BLaER1 (cell line): ENCODE measurements at regions not wholly inside any gene's neighbourhood (a gene's known extent, or its start where the extent isn't known, plus 50 kb on each side); places are given as distances from the start of the nearest gene placed in this dataset.

ENCODE experiments used
- H3K27ac ChIP-seq: shearing (Covaris generic); formaldehyde crosslinking; 2 replicates; pipeline ENCODE4 v1.8.1; 2022
- H3K27me3 ChIP-seq: shearing (Covaris generic); formaldehyde crosslinking; 2 replicates; pipeline ENCODE4 v1.8.1; 2022
- H3K36me3 ChIP-seq: shearing (Covaris generic); formaldehyde crosslinking; 2 replicates; pipeline ENCODE4 v1.8.1; 2022
- H3K4me1 ChIP-seq: shearing (Covaris generic); formaldehyde crosslinking; 2 replicates; pipeline ENCODE4 v1.8.1; 2022
- H3K4me2 ChIP-seq: shearing (Covaris generic); formaldehyde crosslinking; 2 replicates; pipeline ENCODE4 v1.8.1; 2022
- H3K4me3 ChIP-seq: shearing (Covaris generic); formaldehyde crosslinking; 2 replicates; pipeline ENCODE4 v1.8.1; 2022
- H3K9ac ChIP-seq: shearing (Covaris generic); formaldehyde crosslinking; 2 replicates; pipeline ENCODE4 v1.8.1; 2022
- H3K9me3 ChIP-seq: shearing (Covaris generic); formaldehyde crosslinking; 2 replicates; pipeline ENCODE4 v1.8.1; 2022
- H4K20me1 ChIP-seq: shearing (Covaris generic); formaldehyde crosslinking; 2 replicates; pipeline ENCODE4 v1.8.1; 2022
- Cebpa-rat ChIP-seq: shearing (Covaris generic); IDR thresholded peaks from 2 replicates; pipeline ENCODE4 v1.8.1; 2022

DNA sequence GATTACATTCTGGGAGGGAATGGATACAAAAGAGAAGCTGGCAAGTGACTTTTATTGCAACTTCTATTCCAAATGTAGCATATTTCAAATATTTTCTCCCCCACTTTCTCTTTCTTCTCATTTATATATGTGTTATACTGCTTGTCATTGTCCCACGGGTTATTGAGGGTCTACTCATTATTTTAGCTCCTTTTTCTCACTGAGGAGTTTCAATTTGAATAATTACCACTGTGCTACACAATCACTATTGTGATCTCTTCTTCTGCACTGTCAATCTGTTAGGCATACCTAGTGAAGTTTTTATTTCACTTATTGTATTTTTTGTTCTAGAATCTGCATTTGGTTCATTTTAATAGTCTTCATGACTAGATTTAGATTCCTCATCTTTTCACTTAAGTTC is 339.7 kb downstream of the PTPRC start:
- no peak overlapping the region for H3K9ac ChIP-seq
- no peak overlapping the region for H3K4me2 ChIP-seq
- no peak overlapping the region for H3K27ac ChIP-seq
- no peaks in the 10 kb centered on the region for H3K27me3 ChIP-seq
- no peaks in the 10 kb centered on the region for H4K20me1 ChIP-seq
- H3K4me1 ChIP-seq: no peaks in the 10 kb centered on the region
- TF ChIP-seq Cebpa-rat: no peak
- H3K4me3 ChIP-seq: no peak overlapping the region
- H3K9me3 ChIP-seq: peaks cover 13% of the 10 kb centered on the region
- H3K36me3 ChIP-seq: no peaks in the 10 kb centered on the region

DNA sequence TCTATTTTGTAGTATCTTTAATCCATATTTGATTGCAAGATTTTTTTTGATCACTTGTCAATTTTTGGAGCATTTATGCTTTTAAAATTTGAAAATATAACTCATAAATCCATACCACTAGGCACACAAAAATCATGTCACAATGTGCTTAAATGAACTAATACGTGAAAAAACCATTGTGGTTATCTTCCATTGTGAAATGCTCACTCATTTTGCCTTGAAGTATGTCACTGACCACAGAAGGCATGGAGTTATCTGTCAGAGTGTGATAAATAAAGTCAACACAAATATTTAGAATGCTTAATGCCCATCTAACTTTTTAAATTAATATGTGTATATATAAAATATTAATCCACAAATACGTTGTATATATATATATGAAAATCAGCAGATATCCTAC is 347.2 kb downstream of the PTPRC start:
- TF ChIP-seq Cebpa-rat: no peak
- Histone ChIP-seq H4K20me1 (no peaks in the 10 kb centered on the region), H3K4me1 (no peaks in the 10 kb centered on the region; the same call in 1 of the 2 replicates), H3K4me3 (no peak overlapping the region), H3K9ac (no peak overlapping the region), H3K27ac (no peak overlapping the region), H3K36me3 (no peaks in the 10 kb centered on the region), H3K9me3 (peaks cover 12% of the 10 kb centered on the region), H3K4me2 (no peak overlapping the region), H3K27me3 (no peaks in the 10 kb centered on the region)

- no peaks in the 10 kb centered on the region; the same call in 1 of the 2 replicates for H3K4me1 ChIP-seq
- H3K36me3 ChIP-seq: no peaks in the 10 kb centered on the region
- no peak for TF ChIP-seq Cebpa-rat
- H4K20me1 ChIP-seq: no peaks in the 10 kb centered on the region
- H3K27ac ChIP-seq: no peak overlapping the region
- no peaks in the 10 kb centered on the region for H3K27me3 ChIP-seq
- no peak overlapping the region for H3K4me3 ChIP-seq
- no peak overlapping the region for H3K9ac ChIP-seq
- no peak overlapping the region for H3K4me2 ChIP-seq
- peaks cover 12% of the 10 kb centered on the region for H3K9me3 ChIP-seq
These were observed 347.6 kb downstream of the PTPRC start for GRCh38 chr1:198986442-198986841.

DNA sequence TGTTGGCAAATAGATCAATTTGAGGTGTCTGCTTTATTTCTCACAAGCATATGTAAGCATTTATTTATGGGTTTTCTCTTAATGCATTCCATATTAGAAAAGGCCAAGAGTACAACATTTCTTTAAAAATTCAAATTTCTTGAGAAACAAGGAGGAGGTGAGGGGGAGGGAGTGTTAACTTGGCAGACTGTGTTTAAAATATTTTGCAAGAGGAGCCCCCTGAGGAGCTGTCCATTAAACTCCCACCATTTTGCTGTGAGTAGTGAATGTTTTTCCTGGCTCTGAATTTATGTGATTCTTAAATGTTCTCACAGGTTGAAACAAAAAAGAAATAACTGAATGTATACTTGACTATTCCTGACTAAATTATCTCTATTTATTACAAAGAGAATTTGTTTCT is 363.8 kb downstream of the PTPRC start:
- Histone ChIP-seq H3K36me3 (no peaks in the 10 kb centered on the region), H3K27me3 (no peaks in the 10 kb centered on the region), H4K20me1 (no peaks in the 10 kb centered on the region), H3K9me3 (peaks cover 10% of the 10 kb centered on the region; the same call in 1 of the 2 replicates), H3K27ac (no peak overlapping the region), H3K9ac (no peak overlapping the region), H3K4me3 (no peak overlapping the region), H3K4me2 (no peak overlapping the region), H3K4me1 (peaks cover 15% of the 10 kb centered on the region)
- TF ChIP-seq Cebpa-rat: no peak

GRCh38 chr1:199007423-199007822 is 368.6 kb downstream of the PTPRC start:
- peak overlapping the region; percentile 86 for H3K4me2 ChIP-seq
- H3K27ac ChIP-seq: peak overlapping the region; percentile 89; the same call in 1 of the 2 replicates
- no peak overlapping the region for H3K4me3 ChIP-seq
- no peaks in the 10 kb centered on the region for H4K20me1 ChIP-seq
- H3K9ac ChIP-seq: no peak overlapping the region
- peaks cover 10% of the 10 kb centered on the region; the same call in 1 of the 2 replicates for H3K9me3 ChIP-seq
- no peaks in the 10 kb centered on the region for H3K36me3 ChIP-seq
- peak; percentile 76 for TF ChIP-seq Cebpa-rat
- no peaks in the 10 kb centered on the region for H3K27me3 ChIP-seq
- peaks cover 61% of the 10 kb centered on the region for H3K4me1 ChIP-seq

DNA sequence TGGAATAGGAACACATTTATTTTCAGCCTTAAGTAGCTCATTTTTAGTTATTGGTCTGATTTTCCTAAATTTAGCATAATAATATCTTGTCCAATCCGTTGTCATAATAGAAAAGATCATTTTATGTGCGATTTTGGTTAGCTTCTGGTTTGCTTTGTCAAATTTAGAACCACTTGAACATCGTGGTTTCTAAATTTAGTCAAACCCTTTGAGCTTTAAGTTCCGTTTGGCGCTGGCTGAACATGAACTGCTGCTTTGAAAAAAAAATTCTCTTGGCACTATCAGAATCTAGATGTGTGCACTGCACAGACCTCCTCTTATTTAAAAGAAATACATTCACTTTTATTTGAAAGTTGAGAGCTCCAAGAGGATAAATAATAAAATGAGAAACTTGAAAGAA is 370.6 kb downstream of the PTPRC start:
- H3K9me3 ChIP-seq: peaks cover 16% of the 10 kb centered on the region; the same call in 1 of the 2 replicates
- no peak for TF ChIP-seq Cebpa-rat
- H3K9ac ChIP-seq: peak overlapping the region; percentile 59
- H3K27me3 ChIP-seq: no peaks in the 10 kb centered on the region
- H3K4me1 ChIP-seq: peaks cover 61% of the 10 kb centered on the region
- peak overlapping the region; percentile 86 for H3K4me2 ChIP-seq
- no peaks in the 10 kb centered on the region for H4K20me1 ChIP-seq
- H3K36me3 ChIP-seq: no peaks in the 10 kb centered on the region
- peak overlapping the region; percentile 89 for H3K27ac ChIP-seq
- peak overlapping the region; percentile 56 for H3K4me3 ChIP-seq

DNA sequence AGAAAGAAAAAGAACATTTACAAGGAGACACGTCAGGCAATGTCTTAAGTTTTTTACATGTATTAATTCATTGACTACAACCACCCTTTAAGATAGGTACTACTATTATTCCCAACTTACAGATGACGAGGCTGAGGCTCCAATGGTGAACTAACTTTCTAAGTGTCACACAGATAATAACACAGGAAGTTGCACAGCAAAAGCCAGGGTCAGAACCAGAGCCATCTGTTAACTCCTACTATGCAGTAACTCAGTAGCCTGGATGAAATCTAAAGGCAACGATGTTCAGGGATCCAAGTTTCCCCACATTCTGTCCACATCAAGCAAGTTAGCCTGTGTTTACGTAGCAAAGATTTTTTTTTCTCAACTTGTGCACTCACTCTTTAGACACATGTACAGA is 371.7 kb downstream of the PTPRC start:
- Histone ChIP-seq H3K9ac (peak overlapping the region; percentile 59), H3K4me1 (peaks cover 61% of the 10 kb centered on the region), H3K9me3 (peaks cover 10% of the 10 kb centered on the region; the same call in 1 of the 2 replicates), H4K20me1 (no peaks in the 10 kb centered on the region), H3K4me2 (peak overlapping the region; percentile 86), H3K27ac (peak overlapping the region; percentile 89), H3K36me3 (no peaks in the 10 kb centered on the region), H3K27me3 (no peaks in the 10 kb centered on the region), H3K4me3 (peak overlapping the region; percentile 56)
- no peak for TF ChIP-seq Cebpa-rat

- Histone ChIP-seq H3K4me3 (peak overlapping the region; percentile 56; the same call in 1 of the 2 replicates), H3K9me3 (peaks cover 9% of the 10 kb centered on the region; the same call in 1 of the 2 replicates), H4K20me1 (no peaks in the 10 kb centered on the region), H3K4me1 (peaks cover 61% of the 10 kb centered on the region), H3K36me3 (no peaks in the 10 kb centered on the region), H3K4me2 (peak overlapping the region; percentile 86), H3K27me3 (no peaks in the 10 kb centered on the region), H3K27ac (peak overlapping the region; percentile 89), H3K9ac (peak overlapping the region; percentile 59)
- no peak for TF ChIP-seq Cebpa-rat
These were observed 372.1 kb downstream of the PTPRC start for GRCh38 chr1:199010933-199011332.

DNA sequence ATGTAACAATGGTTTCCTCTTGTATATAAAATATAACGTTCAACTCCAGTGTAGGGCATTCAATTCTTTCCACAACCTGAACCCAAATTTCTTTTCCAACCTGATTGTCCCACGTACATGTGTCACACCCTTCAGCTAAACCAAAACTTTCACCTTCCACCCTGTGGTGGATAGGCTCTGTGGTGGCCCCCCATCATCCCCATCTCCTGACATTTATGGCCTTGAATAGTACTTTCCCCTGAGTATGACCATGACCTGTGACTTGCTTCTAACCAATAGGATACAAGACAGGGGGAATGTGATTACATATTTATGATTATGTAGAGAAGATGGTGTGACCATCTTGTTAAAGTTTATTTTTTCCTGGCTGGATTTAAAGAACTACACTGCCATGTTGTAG is 377.0 kb downstream of the PTPRC start:
- no peak overlapping the region for H3K4me3 ChIP-seq
- peaks cover 11% of the 10 kb centered on the region for H3K9me3 ChIP-seq
- H3K4me2 ChIP-seq: no peak overlapping the region
- no peak overlapping the region for H3K27ac ChIP-seq
- no peak for TF ChIP-seq Cebpa-rat
- H4K20me1 ChIP-seq: no peaks in the 10 kb centered on the region
- H3K36me3 ChIP-seq: 0 out of 2 replicates have a peak, but pooled peaks cover 4% of the 10 kb centered on the region
- H3K9ac ChIP-seq: no peak overlapping the region
- H3K4me1 ChIP-seq: peaks cover 26% of the 10 kb centered on the region
- H3K27me3 ChIP-seq: no peaks in the 10 kb centered on the region

- Histone ChIP-seq H4K20me1 (no peaks in the 10 kb centered on the region), H3K27me3 (no peaks in the 10 kb centered on the region), H3K36me3 (0 out of 2 replicates have a peak, but pooled peaks cover 4% of the 10 kb centered on the region), H3K27ac (no peak overlapping the region), H3K9ac (no peak overlapping the region), H3K9me3 (peaks cover 20% of the 10 kb centered on the region), H3K4me1 (peaks cover 21% of the 10 kb centered on the region), H3K4me3 (no peak overlapping the region), H3K4me2 (no peak overlapping the region)
- TF ChIP-seq Cebpa-rat: no peak
These were observed 379.8 kb downstream of the PTPRC start for GRCh38 chr1:199018471-199019135.
